ENCODE measurements at regions not wholly inside any gene's neighbourhood (a gene's known extent, or its start where the extent isn't known, plus 50 kb on each side); places are given as distances from the start of the nearest gene placed in this dataset.

DNA sequence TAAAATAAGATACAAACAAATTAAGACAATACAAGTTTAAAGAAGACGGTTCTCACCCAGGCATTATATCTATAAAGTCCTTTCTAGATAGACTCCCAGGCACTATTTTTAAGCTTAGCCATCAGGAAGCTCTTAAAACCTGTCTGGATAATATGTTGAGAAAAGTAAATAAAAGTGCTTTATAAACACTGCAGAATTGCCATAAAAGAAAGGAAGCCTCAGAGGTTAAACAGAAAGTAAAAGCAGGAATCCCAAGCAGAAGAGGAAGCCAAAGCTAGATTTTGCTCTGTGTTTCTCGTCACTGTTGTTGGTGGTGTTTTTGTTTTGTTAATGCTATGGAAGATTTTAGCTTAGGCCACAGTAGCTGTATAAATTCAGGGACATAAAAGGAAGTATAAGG is 1267.3 kb downstream of the PCDH19 start:
- Mint-ChIP-seq H3K36me3 (ENCODE audit: insufficient read depth, unreplicated experiment) (no peaks in the 10 kb centered on the region), H3K27me3 (ENCODE audit: insufficient read depth, unreplicated experiment) (no peaks in the 10 kb centered on the region), H3K27ac (ENCODE audit: unreplicated experiment) (no peak overlapping the region), H3K4me3 (ENCODE audit: unreplicated experiment) (no peak overlapping the region), H3K9me3 (ENCODE audit: unreplicated experiment) (no peaks in the 10 kb centered on the region), H3K4me1 (ENCODE audit: low read depth, unreplicated experiment) (no peaks in the 10 kb centered on the region)
- BruUV-seq (replicated peaks), result no TSS peak
- intact Hi-C loops (cut with micrococcal nuclease; ENCODE audit: unreplicated experiment), result no loop called here
- CTCF ChIA-PET, result no interaction called here
- POLR2A ChIA-PET, result no interaction called here
- H3K4me1 ChIP-seq, result no peaks in the 10 kb centered on the region
- DNase-seq, result no peak
- no peaks in the 10 kb centered on the region for H3K27me3 ChIP-seq (replicated peaks; ENCODE audit: control insufficient read depth, insufficient read depth, low read length)
- no peaks in the 10 kb centered on the region for H3K36me3 ChIP-seq (ENCODE audit: control insufficient read depth, insufficient read depth, low read length)
- no peak for TF ChIP-seq CTCF (IDR thresholded peaks at IDR 0.05; ENCODE audit: insufficient read depth in 1 of 2, low read depth in 1 of 2, low read length in 1 of 2, severe bottlenecking in 1 of 2, unreplicated experiment in 1 of 2)
- no peaks in the 10 kb centered on the region for H3K9me3 ChIP-seq
- H3K4me3 ChIP-seq (ENCODE audit: low read depth, low read length), result no peak overlapping the region

DNA sequence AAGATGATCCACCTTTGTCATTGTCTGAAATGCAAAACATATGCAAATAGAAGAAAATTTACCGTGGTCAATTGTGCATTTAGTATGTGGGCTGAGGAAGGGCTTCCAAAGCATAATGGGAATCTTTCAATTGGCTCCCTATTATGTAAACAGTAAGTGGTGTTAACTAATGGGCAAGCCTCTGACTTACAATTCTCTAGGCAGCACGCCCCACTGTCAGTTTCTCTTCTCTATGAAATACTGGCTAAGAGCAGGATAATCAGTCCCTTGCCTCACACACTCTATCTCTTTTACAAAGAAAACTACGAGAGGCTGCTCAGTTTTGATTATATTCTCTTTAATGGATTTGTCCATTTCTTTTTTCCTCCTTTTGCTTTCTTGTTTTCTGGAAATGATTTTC is 1272.6 kb downstream of the PCDH19 start:
- Mint-ChIP-seq H3K9me3 (ENCODE audit: unreplicated experiment) (no peaks in the 10 kb centered on the region), H3K27ac (ENCODE audit: unreplicated experiment) (no peak overlapping the region), H3K36me3 (ENCODE audit: insufficient read depth, unreplicated experiment) (no peaks in the 10 kb centered on the region), H3K27me3 (ENCODE audit: insufficient read depth, unreplicated experiment) (no peaks in the 10 kb centered on the region), H3K4me1 (ENCODE audit: low read depth, unreplicated experiment) (no peaks in the 10 kb centered on the region), H3K4me3 (ENCODE audit: unreplicated experiment) (no peak overlapping the region)
- no peak overlapping the region for H3K4me3 ChIP-seq (ENCODE audit: low read depth, low read length)
- no peak for TF ChIP-seq CTCF (IDR thresholded peaks at IDR 0.05; ENCODE audit: insufficient read depth in 1 of 2, low read depth in 1 of 2, low read length in 1 of 2, severe bottlenecking in 1 of 2, unreplicated experiment in 1 of 2)
- DNase-seq, result no peak
- CTCF ChIA-PET, result no interaction called here
- H3K27me3 ChIP-seq (replicated peaks; ENCODE audit: control insufficient read depth, insufficient read depth, low read length), result no peaks in the 10 kb centered on the region
- no peaks in the 10 kb centered on the region for H3K9me3 ChIP-seq
- POLR2A ChIA-PET, result no interaction called here
- intact Hi-C loops (cut with micrococcal nuclease; ENCODE audit: unreplicated experiment), result no loop called here
- no peaks in the 10 kb centered on the region for H3K36me3 ChIP-seq (ENCODE audit: control insufficient read depth, insufficient read depth, low read length)
- no peaks in the 10 kb centered on the region for H3K4me1 ChIP-seq
- no TSS peak for BruUV-seq (replicated peaks)

DNA sequence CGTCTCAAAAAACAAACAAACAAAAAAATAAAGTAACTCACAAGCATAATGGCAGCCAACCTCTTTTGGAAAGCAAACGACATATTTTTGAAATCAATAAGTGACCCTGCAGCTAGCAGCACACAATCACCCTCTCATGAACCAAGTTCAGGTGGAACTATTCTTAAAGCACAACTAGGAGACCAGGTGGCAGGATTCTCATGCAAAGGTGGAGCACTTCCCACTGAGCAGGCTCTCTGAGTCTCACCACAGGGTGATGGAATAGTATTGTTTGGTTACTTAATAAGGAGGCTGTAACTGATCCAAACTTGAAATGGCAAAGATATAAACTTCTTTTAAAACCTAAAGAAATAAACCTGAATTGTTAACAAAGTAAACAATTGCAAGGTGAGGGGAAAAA is 1293.1 kb downstream of the PCDH19 start:
- H3K4me1 Mint-ChIP-seq (ENCODE audit: low read depth, unreplicated experiment), result no peaks in the 10 kb centered on the region
- BruUV-seq (replicated peaks), result no TSS peak
- H3K9me3 ChIP-seq, result no peaks in the 10 kb centered on the region
- H3K36me3 Mint-ChIP-seq (ENCODE audit: insufficient read depth, unreplicated experiment), result no peaks in the 10 kb centered on the region
- H3K27me3 Mint-ChIP-seq (ENCODE audit: insufficient read depth, unreplicated experiment), result no peaks in the 10 kb centered on the region
- DNase-seq, result no peak
- H3K9me3 Mint-ChIP-seq (ENCODE audit: unreplicated experiment), result no peaks in the 10 kb centered on the region
- H3K27ac Mint-ChIP-seq (ENCODE audit: unreplicated experiment), result no peak overlapping the region
- no peak overlapping the region for H3K4me3 Mint-ChIP-seq (ENCODE audit: unreplicated experiment)
- H3K4me3 ChIP-seq (ENCODE audit: low read depth, low read length), result no peak overlapping the region
- no peaks in the 10 kb centered on the region for H3K4me1 ChIP-seq
- intact Hi-C loops (cut with micrococcal nuclease; ENCODE audit: unreplicated experiment), result no loop called here
- no peaks in the 10 kb centered on the region for H3K27me3 ChIP-seq (replicated peaks; ENCODE audit: control insufficient read depth, insufficient read depth, low read length)
- CTCF ChIA-PET, result no interaction called here
- no peaks in the 10 kb centered on the region for H3K36me3 ChIP-seq (ENCODE audit: control insufficient read depth, insufficient read depth, low read length)
- TF ChIP-seq CTCF (IDR thresholded peaks at IDR 0.05; ENCODE audit: insufficient read depth in 1 of 2, low read depth in 1 of 2, low read length in 1 of 2, severe bottlenecking in 1 of 2, unreplicated experiment in 1 of 2), result no peak
- POLR2A ChIA-PET, result no interaction called here
